ENCODE measurements at regions not wholly inside any gene's neighbourhood (a gene's known extent, or its start where the extent isn't known, plus 50 kb on each side); places are given as distances from the start of the nearest gene placed in this dataset.

- TF ChIP-seq CTCF (IDR thresholded peaks at IDR 0.05), result no peak
- Histone ChIP-seq H3K27ac (no peak overlapping the region), H3K4me2 (ENCODE audit: low read length) (peak overlapping the region; percentile 95), H3K9ac (no peak overlapping the region), H3K9me3 (ENCODE audit: control insufficient read depth, low read length) (no peaks in the 10 kb centered on the region), H3K27me3 (ENCODE audit: control insufficient read depth, insufficient read depth, low read length) (no peaks in the 10 kb centered on the region), H3K4me3 (ENCODE audit: low read depth, low read length) (peak overlapping the region; percentile 52), H3K36me3 (ENCODE audit: control insufficient read depth, insufficient read depth, low read length) (no peaks in the 10 kb centered on the region), H2AFZ (peak overlapping the region; percentile 74), H3K4me1 (no peaks in the 10 kb centered on the region), H3K79me2 (no peaks in the 10 kb centered on the region)
Measured at GRCh38 chr7:54663603-54664234, 95.3 kb downstream of the SEC61G start.

GRCh38 chr7:54663186-54663585, 95.8 kb downstream of the SEC61G start:
- Histone ChIP-seq H3K9me3 (ENCODE audit: control insufficient read depth, low read length) (no peaks in the 10 kb centered on the region), H3K4me1 (no peaks in the 10 kb centered on the region), H2AFZ (no peak overlapping the region), H3K27ac (no peak overlapping the region), H3K36me3 (ENCODE audit: control insufficient read depth, insufficient read depth, low read length) (no peaks in the 10 kb centered on the region), H3K27me3 (ENCODE audit: control insufficient read depth, insufficient read depth, low read length) (no peaks in the 10 kb centered on the region), H3K4me3 (ENCODE audit: low read depth, low read length) (no peak overlapping the region), H3K79me2 (no peaks in the 10 kb centered on the region), H3K9ac (no peak overlapping the region), H3K4me2 (ENCODE audit: low read length) (no peak overlapping the region)
- TF ChIP-seq CTCF (IDR thresholded peaks at IDR 0.05), result no peak

GRCh38 chr7:54662701-54663100, 96.3 kb downstream of the SEC61G start:
- Histone ChIP-seq H3K4me2 (ENCODE audit: low read length) (no peak overlapping the region), H3K9me3 (ENCODE audit: control insufficient read depth, low read length) (no peaks in the 10 kb centered on the region), H3K4me3 (ENCODE audit: low read depth, low read length) (no peak overlapping the region), H3K4me1 (no peaks in the 10 kb centered on the region), H3K27me3 (ENCODE audit: control insufficient read depth, insufficient read depth, low read length) (no peaks in the 10 kb centered on the region), H3K27ac (no peak overlapping the region), H3K9ac (no peak overlapping the region), H3K36me3 (ENCODE audit: control insufficient read depth, insufficient read depth, low read length) (no peaks in the 10 kb centered on the region), H3K79me2 (no peaks in the 10 kb centered on the region), H2AFZ (no peak overlapping the region)
- TF ChIP-seq CTCF (IDR thresholded peaks at IDR 0.05), result no peak

- H2AFZ ChIP-seq, result no peak overlapping the region
- H3K4me2 ChIP-seq (ENCODE audit: low read length), result no peak overlapping the region
- no peaks in the 10 kb centered on the region for H3K36me3 ChIP-seq (ENCODE audit: control insufficient read depth, insufficient read depth, low read length)
- no peaks in the 10 kb centered on the region for H3K27me3 ChIP-seq (ENCODE audit: control insufficient read depth, insufficient read depth, low read length)
- no peaks in the 10 kb centered on the region for H3K4me1 ChIP-seq
- no peak overlapping the region for H3K4me3 ChIP-seq (ENCODE audit: low read depth, low read length)
- H3K9ac ChIP-seq, result no peak overlapping the region
- no peaks in the 10 kb centered on the region for H3K9me3 ChIP-seq (ENCODE audit: control insufficient read depth, low read length)
- no peak for TF ChIP-seq CTCF (IDR thresholded peaks at IDR 0.05)
- H3K79me2 ChIP-seq, result no peaks in the 10 kb centered on the region
- H3K27ac ChIP-seq, result no peak overlapping the region
Measured at GRCh38 chr7:54653905-54654304, 105.1 kb downstream of the SEC61G start.

- no peak overlapping the region for H3K27ac ChIP-seq
- no peaks in the 10 kb centered on the region for H3K36me3 ChIP-seq (ENCODE audit: control insufficient read depth, insufficient read depth, low read length)
- no peak overlapping the region for H2AFZ ChIP-seq
- H3K4me3 ChIP-seq (ENCODE audit: low read depth, low read length), result no peak overlapping the region
- H3K9ac ChIP-seq, result no peak overlapping the region
- H3K4me1 ChIP-seq, result no peaks in the 10 kb centered on the region
- H3K9me3 ChIP-seq (ENCODE audit: control insufficient read depth, low read length), result no peaks in the 10 kb centered on the region
- H3K27me3 ChIP-seq (ENCODE audit: control insufficient read depth, insufficient read depth, low read length), result no peaks in the 10 kb centered on the region
- H3K79me2 ChIP-seq, result no peaks in the 10 kb centered on the region
- no peak overlapping the region for H3K4me2 ChIP-seq (ENCODE audit: low read length)
- TF ChIP-seq CTCF (IDR thresholded peaks at IDR 0.05), result no peak
Measured at GRCh38 chr7:54643064-54643463, 100.9 kb downstream of the VSTM2A start.
